ENCODE measurements at regions not wholly inside any gene's neighbourhood (a gene's known extent, or its start where the extent isn't known, plus 50 kb on each side); places are given as distances from the start of the nearest gene placed in this dataset.
"Not testable (repeated sequence)": the region's sequence is repeated elsewhere in the genome, so short reads cannot be mapped to it uniquely, and the experiment has no call there.

GRCh38 chr12:11980115-11980514, 90.6 kb upstream of the BCL2L14 start:
- DNase-seq (ENCODE audit: low spot score) = no peak
- TF ChIP-seq, protein P1, sequence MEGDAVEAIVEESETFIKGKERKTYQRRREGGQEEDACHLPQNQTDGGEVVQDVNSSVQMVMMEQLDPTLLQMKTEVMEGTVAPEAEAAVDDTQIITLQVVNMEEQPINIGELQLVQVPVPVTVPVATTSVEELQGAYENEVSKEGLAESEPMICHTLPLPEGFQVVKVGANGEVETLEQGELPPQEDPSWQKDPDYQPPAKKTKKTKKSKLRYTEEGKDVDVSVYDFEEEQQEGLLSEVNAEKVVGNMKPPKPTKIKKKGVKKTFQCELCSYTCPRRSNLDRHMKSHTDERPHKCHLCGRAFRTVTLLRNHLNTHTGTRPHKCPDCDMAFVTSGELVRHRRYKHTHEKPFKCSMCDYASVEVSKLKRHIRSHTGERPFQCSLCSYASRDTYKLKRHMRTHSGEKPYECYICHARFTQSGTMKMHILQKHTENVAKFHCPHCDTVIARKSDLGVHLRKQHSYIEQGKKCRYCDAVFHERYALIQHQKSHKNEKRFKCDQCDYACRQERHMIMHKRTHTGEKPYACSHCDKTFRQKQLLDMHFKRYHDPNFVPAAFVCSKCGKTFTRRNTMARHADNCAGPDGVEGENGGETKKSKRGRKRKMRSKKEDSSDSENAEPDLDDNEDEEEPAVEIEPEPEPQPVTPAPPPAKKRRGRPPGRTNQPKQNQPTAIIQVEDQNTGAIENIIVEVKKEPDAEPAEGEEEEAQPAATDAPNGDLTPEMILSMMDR (IDR thresholded peaks at IDR 0.05; ENCODE audit: extremely low read depth, missing control alignments) = no peak

GRCh38 chr12:11981121-11981733, 89.5 kb upstream of the BCL2L14 start:
- TF ChIP-seq, protein P1 (IDR thresholded peaks at IDR 0.05; ENCODE audit: extremely low read depth, missing control alignments) = no peak
- DNase-seq (ENCODE audit: low spot score) = peak; percentile 71

DNA sequence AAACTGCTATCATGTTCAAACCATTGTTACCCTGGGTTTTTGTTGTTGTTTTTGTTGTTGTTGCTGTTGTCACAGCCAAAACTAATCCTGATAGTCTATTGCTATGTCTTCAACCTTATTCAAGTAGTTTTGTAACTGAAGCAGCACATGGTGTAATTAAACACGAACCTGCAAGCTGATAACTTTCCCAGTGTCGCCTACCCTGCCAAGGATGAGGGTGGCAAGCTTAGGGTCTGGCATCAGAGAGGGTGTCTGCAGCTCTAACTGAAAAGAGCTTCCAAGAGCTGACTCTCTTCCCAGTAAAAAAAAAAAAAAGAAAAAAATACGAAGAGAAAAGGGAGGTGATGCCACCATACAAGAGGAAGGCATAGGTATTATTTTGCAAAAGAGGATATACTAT, 86.3 kb upstream of the BCL2L14 start:
- TF ChIP-seq, protein P1 (IDR thresholded peaks at IDR 0.05; ENCODE audit: extremely low read depth, missing control alignments) = no peak
- DNase-seq (ENCODE audit: low spot score) = no peak

DNA sequence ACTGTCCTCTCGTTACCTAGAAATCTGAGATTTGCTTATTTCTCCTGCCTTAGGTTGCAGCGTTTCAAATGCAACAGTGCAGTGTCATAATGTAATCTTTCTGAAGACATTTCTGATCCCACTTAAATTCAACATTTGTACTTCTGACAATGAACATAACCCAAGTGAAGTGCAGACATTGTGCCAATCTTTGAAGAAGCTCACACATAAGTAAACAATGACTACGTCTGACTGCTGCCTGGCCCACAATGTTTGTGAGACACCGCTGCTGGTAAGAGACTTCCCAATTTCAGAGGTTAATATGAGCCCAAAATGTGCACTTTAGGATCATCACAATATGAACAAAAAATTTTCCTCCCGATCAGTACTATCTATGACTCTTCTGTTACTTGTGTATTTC, 84.6 kb upstream of the BCL2L14 start:
- DNase-seq (ENCODE audit: low spot score) = no peak
- TF ChIP-seq, protein P1 (IDR thresholded peaks at IDR 0.05; ENCODE audit: extremely low read depth, missing control alignments) = no peak

GRCh38 chr12:11987901-11988300, 82.8 kb upstream of the BCL2L14 start:
- TF ChIP-seq, protein P1 (IDR thresholded peaks at IDR 0.05; ENCODE audit: extremely low read depth, missing control alignments) = no peak
- DNase-seq (ENCODE audit: low spot score) = no peak

- no peak for DNase-seq (ENCODE audit: low spot score)
- TF ChIP-seq, protein P1 (IDR thresholded peaks at IDR 0.05; ENCODE audit: extremely low read depth, missing control alignments) = no peak
Measured at GRCh38 chr12:11991604-11992003, 79.1 kb upstream of the BCL2L14 start.

DNA sequence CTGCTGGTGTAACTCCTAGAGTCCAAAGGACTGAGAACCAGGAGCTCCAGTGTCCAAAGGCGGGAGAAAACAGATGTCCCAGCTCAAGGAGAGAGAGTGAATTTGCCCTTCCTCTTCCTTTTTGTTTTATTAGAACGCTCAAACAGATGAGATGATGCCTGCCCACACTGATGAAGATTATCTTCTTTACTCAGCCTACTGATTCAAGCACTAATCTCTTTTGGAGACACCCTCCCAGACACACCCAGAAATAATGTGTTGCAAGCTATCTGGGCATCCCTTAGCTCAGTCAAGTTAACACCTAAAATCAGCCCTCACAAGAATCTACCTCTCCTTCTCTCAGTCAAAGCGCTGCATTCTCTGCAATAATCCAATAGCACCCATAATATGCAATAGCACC, 78.2 kb upstream of the BCL2L14 start:
- TF ChIP-seq, protein P1 (IDR thresholded peaks at IDR 0.05; ENCODE audit: extremely low read depth, missing control alignments) = no peak
- no peak for DNase-seq (ENCODE audit: low spot score)

- not testable (repeated sequence) for DNase-seq (ENCODE audit: low spot score)
Measured at GRCh38 chr12:11998307-11998943, 72.3 kb upstream of the BCL2L14 start.
